NCI-H2029 (cell line): ENCODE measurements at regions not wholly inside any gene's neighbourhood (a gene's known extent, or its start where the extent isn't known, plus 50 kb on each side); places are given as distances from the start of the nearest gene placed in this dataset.

ENCODE experiments used
- DNase-seq: peaks from one replicate; lab custom pipeline; 2025; lab: John Stamatoyannopoulos, UW

DNA sequence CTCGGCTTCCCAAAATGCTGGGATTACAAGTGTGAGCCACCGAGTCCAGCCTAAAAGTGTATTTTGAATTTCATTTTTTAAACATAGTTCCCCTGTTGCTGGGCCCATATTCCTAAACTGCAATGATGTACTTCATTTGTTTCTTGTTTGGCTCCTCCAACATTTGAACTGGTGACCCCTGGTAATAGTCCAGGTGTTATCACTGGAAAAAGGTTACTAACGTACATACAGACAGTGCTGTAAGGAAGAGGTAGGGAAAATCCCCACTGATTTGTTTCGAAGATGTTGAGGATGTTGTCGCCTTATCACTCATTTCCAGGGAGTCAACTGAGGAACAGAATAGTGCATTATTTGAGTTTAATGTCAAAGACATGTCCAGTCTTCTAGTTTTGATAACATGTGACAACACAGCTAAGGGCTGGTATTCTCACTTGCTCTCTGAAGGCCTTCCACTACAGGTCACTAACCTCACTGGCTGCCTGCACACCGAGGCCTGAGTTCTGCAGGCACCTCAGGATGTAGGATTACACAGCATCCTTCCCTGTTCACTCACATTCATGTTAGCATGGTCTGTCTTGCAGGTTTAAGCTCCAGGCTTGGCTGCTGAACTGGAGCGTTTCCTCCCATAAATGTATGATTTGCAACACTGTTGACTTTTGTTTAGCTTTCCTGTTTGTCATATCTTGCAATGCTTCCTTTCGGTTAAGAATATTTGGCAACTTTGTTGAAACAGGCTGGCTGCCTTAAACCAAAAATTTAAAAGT, 362.8 kb downstream of the INHBA start:
- DNase-seq = no peak

DNA sequence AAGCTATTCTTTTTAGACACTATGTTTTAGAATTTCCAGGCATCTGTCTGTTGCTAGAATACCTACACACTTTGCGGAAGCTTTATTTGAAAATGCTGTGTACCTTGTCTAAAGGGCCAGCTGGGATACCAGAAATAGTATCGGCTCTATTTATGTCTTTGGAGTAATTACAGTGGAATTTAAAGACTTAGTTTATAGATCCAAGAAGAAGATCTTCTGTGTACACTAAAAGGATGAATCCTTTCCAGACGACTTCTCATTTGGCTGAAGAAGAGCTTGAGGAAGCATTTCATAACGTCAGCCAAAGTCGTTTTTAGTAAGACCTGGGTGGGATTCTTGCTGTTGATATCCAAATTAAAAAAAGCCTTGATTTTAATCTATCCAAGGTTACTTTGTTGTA, 365.9 kb downstream of the INHBA start:
- DNase-seq = no peak

DNA sequence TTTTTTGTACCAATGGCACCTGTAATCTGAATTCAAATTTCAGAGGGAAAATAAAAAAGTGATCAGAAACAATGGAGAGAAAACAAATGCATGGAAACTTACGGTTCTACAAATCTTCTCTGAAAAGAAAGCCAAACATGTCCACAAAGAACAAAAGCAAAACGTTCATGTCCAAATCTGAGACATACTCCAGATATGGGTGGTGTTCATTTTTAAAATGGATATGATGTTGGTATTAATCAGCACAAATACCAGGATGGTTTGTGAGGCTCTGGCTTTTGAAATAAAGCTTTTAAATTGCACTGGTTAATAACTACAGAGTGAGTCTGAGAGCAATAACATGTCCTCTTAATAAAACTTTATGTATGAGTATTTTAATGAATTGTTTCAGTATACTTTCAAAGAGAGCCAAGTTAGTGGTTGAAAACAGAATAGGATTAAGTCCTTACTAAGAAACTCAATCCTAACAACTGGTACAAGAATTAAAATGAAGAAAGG, 366.4 kb downstream of the INHBA start:
- no peak for DNase-seq

DNA sequence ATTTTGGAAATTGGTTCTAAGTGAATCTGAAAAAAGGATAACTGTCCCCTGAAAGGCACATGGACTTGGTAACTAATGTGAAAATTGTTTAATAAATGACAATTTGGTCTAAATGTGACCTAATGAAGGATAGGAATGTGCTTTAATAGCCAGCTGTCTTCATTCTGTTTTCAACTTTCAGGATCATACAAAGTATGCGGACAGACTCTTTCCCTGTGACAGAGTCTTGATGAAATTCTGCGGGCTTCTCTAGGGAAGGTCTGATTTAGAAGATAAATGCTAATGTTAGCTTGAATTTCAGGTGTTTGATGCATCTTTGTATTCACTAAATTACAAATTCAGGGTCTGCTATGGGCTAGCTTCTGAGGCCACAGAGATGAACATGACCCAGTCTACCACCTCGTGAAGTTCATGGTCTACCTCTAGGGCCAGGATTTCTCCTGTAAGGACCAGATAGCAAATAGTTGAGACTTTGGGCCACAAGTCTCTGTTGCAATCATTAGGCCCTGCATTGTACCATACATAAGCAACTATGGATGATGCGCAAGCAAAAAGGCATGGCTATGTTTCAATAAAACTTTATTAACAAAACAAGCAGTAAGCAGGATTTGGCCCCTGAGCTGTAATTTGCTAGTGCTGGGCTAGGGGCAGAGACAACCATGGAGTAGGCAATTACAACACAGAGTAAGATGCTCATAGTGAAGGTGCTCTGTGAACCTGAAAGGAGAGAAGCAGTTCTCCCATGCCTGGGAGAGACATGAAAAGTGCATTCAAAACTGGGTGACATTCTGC, 368.6 kb downstream of the INHBA start:
- no peak for DNase-seq

DNA sequence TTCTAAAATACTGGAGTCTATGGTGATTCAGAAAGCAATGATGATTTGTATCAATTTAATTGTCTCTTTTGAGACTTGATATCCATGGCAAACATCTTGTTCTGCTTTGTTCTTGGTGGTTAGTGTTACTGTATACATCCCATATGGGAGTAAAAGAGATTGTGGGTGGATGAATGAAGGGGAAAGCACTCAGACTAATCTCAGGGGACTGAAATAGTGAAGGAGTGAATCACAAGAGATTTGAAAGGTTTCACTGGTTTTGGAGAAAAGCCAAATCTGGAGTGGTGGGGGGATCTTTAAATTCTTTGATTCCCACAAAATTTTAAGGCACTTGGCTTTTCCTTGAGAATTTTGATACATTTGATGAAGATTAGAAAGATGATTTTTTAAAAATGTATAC, 369.4 kb downstream of the INHBA start:
- no peak for DNase-seq

DNA sequence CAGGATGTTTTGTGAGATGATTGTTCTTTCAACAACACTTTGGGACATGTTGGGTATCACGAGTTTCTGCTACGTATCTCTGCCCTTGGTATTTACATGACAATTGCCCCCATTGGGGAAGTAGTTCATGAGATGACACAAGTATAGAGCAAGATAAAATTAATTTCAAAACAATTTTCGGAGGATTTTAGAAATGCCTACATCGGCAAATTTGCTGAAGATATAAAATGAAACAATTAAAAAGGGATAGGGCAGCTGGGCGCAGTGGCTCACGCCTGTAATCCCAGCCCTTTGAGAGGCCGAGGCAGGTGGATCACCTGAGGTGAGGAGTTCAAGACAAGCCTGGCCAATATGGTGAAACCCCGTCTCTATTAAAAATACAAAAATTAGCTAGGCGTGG, 371.7 kb downstream of the INHBA start:
- DNase-seq = no peak

DNA sequence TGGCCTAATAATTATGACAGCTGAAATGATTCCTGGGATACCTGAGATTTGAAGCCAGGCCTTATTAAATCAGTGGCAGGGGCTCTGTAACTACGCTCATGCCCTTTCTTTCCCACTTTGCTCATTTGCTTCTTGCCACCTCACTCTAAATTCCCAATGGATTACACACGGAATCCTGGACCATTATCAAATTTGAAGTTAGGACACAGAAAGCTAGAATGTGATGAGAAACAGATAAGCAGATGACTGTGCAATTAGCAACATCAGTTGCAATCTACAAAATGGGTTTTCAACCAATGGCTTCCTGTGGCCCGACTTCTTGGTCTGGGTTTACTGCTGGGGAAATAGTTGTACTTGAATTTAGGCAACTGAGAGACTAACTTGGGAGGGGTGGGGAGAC, 374.3 kb downstream of the INHBA start:
- DNase-seq = no peak

DNA sequence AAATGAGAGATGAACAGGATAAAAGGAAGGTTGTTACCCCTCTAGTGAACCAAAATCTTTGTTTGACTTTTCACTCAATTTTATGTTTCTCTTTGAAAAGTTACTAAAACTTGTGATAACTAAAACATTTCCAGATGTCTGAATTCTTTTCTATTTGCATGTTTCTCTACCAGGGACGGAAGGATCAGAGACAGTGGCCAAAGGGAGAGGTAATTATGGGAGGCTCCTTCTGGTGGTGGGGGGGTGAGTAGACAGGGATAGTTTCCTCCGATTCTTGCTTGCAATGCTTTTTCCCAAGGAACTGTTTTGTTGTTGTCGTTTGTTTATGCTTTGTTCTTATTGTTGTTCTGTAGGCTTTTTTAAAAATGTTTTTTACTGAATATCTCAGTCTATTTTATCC, 374.8 kb downstream of the INHBA start:
- DNase-seq = no peak

DNA sequence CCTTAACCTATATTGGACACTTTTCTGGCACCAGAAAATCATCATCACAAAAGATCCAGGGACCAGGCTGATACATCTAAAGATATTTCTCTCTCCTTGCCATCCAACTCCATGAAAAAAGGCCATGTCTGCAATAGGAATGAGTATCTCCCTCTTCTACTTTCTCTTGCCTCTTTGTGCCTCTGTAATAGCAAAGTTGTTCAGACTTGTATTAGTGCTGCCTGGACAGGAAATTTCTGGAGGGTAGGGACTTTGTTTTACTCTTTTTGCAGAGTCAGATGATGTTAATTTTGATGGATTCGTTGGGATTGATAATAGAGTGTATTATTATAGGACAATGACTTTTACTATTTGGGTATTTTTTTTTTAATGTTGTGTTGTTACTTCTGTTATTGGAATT, 376.3 kb downstream of the INHBA start:
- no peak for DNase-seq

DNA sequence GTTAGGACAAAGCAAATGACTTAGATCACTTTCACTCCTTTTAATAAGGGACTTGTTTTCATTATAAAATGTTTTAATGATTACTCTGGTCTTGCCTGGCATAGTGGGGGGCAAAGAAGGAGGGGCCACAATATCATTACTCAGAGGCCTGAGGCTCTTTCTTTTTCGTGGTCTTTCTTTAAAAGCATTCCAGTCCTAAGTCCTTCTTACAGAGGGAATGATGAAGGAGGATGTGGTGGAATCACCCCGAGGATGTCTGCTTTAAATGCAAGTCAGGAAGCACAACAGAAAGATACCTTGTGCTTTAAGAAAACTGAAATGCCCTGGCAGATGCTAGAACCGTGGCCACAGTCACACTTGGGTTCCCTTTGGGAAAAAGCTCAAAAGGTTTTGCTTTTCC, 379.1 kb downstream of the INHBA start:
- no peak for DNase-seq

DNA sequence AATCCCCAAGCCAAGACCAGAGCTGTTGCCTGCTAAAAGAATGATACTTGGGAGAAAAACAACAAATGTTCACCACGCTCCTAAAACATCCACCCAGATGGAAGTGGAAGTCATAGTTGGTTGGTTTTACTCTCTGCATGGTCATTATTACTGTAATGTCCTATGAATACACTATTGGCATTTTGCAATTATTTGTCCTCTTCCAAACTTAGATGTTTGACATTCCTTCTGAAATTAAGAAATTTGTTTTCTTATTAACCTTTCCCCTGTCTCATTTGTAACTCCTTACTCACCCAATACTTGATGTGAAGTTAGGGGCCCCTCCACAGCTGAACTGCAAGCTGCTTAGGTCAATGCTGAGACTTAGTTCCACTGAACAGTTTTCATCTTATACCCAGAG, 383.3 kb downstream of the INHBA start:
- no peak for DNase-seq

DNA sequence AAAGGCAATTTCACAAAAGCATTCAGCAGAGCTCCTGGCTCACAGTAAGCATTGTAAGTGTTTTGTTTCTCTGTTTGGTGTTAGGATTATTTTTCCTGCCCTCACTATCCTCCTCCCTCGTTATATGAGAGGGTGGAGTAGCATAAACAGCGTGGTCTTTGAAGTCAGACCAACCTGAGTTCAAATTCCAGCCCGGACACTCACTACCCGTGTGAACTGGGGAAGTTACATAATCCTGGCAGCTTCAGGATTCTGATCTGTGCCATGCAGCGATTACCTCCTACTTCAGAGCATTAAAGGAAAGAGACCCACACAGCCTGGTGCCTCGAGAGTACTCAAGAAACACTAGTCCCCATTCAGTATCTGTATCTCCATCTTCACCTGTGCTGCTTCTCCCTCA, 386.5 kb downstream of the INHBA start:
- no peak for DNase-seq

DNA sequence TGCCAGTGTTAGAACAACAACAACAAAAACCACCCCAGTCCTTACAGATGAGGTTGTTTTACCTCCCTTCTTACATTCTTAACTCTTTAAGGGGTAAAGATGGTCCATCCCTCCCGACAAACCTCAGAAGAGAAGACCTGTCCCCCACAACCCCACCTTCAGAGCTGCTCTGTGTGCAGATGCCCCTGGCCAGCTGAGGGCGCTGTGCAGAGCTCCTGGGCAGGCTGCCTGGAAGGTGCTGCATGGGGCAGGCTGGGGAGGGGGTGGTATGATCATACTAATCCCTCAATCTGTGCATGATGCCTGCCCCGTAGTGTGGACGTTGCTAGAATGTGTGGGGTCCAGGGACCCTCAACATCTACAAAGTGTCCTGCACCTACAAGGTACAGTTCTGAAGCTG, 387.1 kb downstream of the INHBA start:
- DNase-seq = no peak

DNA sequence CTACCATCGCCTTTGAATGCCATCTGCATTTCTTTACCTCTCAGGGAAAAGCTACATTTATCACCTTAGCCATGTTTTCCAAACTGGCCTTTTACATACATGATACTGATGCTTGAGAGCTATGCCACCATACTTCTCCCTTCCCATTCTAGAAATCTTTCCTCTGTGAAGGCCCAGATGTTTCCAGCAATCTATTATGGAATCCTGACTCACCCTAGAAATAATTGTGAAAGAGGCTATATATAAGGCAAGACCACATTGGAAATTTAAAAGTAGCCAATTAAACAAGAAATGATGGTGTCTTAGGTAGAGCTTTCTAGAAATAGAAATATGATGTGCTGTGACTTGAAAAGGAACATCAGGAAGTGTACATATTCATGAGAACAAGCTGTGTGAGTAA, 389.7 kb downstream of the INHBA start:
- no peak for DNase-seq

DNA sequence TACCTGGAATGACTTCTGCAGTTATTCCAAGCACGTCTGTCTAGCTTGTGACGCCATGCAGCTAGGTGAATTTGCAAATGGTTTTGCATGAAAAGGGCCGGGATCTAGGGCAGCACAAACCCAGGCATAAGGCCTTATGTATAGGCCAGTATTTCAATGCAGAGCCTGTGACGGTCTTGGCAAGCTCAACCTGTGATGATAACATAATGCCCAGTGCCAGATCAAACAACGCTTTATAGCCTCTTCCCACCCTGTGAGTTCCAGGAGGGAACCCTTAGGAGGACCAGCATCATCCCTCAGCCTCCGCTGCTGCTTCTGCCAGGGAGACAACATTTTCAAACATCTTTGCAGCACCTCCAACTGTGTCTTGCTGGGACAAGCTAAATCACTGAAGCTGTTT, 390.7 kb downstream of the INHBA start:
- DNase-seq = no peak

DNA sequence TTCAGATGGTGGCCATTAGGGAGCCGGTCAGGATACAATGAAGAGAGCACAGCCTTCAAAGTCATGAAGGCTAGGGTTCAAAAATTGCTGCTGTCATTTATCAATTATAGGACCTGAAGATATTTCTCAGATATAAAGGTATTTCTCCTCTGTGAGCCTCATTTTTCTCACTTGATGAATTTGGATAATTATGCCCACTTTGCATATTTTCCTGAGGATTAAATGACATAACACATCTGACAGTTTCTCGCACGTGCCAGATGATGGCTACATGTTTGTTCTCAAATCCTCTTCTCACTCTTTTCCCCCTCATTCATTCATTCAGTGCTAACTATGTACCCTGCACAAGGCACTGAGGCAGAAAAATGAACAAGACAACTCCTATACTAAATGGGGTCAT, 391.6 kb downstream of the INHBA start:
- DNase-seq = no peak

DNA sequence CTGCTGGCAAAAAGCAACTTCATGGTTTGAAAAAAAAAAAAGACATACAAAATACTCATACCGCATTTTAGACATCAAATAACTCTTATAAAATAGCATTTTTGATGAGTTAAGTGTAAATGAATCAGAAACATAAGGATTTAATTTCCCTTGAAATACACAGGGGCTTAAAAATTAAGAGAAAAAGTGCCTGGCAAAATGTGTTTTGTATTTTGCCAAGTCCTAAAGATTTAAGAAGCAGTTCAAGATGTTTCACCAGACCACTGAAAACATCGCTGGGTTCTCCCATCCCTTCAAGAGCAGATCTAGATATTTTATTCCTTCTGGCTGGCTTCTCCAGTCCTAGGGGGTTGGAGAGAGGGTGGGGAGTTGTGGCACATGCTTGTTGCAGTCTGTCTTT, 396.4 kb downstream of the INHBA start:
- no peak for DNase-seq

DNA sequence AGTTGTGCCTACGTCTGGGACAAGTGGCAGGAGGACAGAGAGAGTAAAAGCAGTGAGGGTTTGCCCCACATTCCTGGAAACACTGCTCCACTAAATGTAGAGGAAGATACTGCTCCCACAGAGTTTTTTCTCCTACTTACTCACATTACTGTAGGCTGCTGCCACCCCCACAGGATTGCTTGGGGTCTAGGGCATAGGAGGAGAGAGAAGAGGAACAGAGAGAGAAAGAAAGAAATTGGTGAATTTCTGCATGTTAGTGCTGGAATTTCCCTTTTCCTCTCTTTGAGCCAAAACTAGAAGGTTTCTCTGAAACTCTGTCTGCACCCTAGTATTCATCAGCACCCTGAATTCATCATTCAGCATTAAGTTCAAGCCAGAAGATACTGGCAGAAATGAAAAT, 397.9 kb downstream of the INHBA start:
- no peak for DNase-seq

DNA sequence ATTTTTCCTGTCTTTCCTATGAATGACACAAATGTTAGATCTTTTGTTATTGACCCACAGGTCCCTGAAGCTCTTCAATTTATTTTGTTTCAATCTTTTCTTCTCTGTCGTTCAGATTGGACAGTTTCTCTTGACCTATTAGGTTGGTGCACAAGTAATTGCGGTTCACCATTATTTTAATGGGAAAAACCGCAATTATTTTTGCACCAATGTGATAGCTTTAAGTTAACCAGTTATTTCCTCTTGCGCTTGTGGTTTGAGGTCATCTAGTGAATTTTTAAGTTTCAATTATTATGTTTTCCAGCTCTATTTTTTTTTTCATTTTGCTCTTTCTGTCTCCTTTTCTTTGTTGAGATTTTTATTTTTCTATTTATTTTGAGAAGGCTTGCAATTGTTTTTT, 399.2 kb downstream of the INHBA start:
- no peak for DNase-seq

DNA sequence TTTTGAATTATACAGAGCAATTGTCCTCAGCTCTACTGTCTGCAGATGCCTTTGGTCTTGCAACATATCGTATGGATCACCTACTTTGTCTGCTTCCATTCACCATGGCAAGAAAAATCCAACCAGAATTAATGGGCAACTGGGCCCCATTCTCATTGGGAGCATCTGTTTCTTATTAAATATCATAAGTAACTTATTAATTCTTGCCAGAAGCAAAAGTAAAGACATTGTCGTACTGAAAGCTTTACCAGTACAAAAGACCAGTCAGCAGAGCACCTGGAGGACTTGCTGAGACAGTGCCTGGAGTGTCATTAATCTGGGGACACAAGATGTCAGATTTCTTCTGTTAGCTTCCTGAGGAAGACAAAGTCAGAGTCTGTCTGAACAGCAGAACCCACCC, 404.5 kb downstream of the INHBA start:
- no peak for DNase-seq

DNA sequence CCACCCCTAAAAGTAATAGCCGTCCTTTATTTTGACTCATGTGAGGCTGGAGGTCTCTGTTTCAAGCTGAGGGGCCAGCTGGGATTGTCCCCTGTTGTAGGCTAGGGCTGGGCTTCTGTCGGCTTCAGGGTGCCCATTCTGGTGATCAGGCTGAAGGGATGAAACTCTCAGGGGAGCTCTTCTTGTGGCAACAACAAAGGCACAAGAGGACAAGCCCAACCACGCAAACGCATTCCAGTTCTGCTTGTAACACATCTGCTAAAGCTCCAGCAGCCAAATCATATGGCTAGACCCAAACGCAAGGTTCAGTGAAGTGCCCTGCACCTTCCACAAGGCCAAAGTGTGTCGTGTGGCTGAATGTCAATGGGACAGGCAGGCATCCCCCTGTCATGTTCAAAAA, 405.7 kb downstream of the INHBA start:
- DNase-seq = no peak

DNA sequence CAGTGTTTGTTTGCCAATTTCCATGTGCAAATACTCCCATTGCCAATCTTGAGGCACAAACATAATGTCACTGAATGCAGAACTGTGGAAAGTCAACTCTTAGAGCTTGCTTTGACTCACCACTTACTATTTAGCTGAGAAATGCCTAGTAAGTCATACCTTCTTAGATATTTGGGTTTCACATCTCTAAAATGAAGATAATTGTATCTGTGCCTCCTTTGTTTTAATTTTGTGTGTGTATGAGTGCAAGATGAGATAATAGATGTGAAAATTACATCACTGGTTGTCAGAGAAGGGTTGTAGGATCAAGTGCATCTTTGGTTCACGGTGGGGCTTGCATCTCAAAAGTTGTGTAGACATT, 407.5 kb downstream of the INHBA start:
- DNase-seq = no peak

DNA sequence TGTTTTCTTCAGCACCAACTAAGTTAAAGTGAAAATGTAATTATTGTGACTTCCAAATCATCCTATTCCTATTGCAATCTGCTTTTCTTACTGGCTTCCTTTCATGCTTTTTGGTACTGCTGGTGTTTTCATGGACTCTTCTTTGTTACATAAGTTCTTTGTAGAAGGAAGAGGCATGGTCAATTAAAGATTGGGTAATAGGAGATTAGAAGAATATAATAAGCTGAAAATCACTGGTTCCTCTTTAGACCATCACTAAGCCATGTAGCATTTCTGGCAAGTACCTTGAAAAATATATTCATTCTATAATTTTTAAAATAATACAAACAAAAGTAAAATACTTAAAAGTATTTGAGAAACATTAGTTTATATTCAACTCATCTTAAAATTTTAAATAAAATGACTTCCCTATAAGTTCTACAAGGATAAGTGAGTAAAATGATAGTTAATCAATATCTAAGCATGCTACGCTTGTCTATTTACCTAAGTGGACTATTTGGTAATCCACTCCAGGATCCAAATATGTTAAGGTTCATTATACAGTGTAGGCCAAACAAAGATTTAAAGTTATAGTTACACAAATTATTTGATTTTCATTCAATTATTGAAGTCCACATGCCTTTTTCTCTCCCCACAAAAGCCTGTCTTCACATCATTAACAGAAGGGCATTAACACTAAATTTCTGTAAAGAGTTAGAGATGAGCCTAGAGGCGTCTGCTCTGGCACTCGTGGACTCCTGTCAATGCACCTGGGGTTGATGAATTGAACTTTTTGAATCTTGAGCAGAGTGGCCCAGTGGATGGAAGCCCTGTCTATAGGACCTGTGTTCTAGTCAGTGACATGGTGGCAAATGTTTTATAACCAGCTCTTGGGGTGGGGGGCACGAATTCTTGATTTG, 408.1 kb downstream of the INHBA start:
- no peak for DNase-seq
